ENCODE measurements at regions not wholly inside any gene's neighbourhood (a gene's known extent, or its start where the extent isn't known, plus 50 kb on each side); places are given as distances from the start of the nearest gene placed in this dataset.
A peak's percentile ranks its signal among the peaks of the same experiment; 100 is the strongest.
"Not testable (repeated sequence)": the region's sequence is repeated elsewhere in the genome, so short reads cannot be mapped to it uniquely, and the experiment has no call there.

- no peaks in the 10 kb centered on the region for H3K4me1 ChIP-seq (ENCODE audit: control insufficient read depth, insufficient read depth, low read length)
- no peaks in the 10 kb centered on the region for H3K36me3 ChIP-seq (ENCODE audit: control insufficient read depth, insufficient read depth, low read length)
- H3K27me3 ChIP-seq (ENCODE audit: control insufficient read depth, insufficient read depth, low read length), result no peaks in the 10 kb centered on the region
- DNase-seq (ENCODE audit: low read depth in 4 of 6, low spot score in 6 of 6), result no peak
- H3K9me3 ChIP-seq (ENCODE audit: control insufficient read depth, insufficient read depth, low read length), result no peaks in the 10 kb centered on the region
- H3K27ac ChIP-seq (ENCODE audit: low read depth, low read length), result no peak overlapping the region
- H3K4me3 ChIP-seq (ENCODE audit: low read depth, low read length), result no peak overlapping the region
Observed at GRCh38 chr4:111136967-111137366, 514.1 kb upstream of the PITX2 start.

DNA sequence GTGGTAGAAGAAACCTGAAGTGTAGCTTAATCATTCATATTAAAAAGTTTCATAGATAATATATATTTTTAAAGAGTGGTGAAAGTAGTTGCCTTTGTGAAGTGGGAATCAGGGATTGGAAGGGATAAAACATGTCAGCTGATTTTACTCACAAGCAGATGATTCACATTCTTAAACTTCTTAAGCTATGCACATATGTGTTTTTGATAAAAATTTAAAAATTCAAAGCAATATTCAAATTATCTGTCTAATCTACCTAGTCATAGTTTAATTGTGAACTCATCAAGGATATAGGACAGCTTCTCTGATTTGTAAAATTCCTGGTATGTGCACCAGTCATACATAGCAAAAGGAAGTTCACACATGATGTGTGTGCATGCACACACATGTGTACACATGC, 520.6 kb upstream of the PITX2 start:
- H3K9me3 ChIP-seq (ENCODE audit: control insufficient read depth, insufficient read depth, low read length), result peaks cover 2% of the 10 kb centered on the region
- DNase-seq (ENCODE audit: low read depth in 4 of 6, low spot score in 6 of 6), result no peak
- no peak overlapping the region for H3K27ac ChIP-seq (ENCODE audit: low read depth, low read length)
- no peak overlapping the region for H3K4me3 ChIP-seq (ENCODE audit: low read depth, low read length)
- no peaks in the 10 kb centered on the region for H3K27me3 ChIP-seq (ENCODE audit: control insufficient read depth, insufficient read depth, low read length)
- H3K36me3 ChIP-seq (ENCODE audit: control insufficient read depth, insufficient read depth, low read length), result no peaks in the 10 kb centered on the region
- no peaks in the 10 kb centered on the region for H3K4me1 ChIP-seq (ENCODE audit: control insufficient read depth, insufficient read depth, low read length)

DNA sequence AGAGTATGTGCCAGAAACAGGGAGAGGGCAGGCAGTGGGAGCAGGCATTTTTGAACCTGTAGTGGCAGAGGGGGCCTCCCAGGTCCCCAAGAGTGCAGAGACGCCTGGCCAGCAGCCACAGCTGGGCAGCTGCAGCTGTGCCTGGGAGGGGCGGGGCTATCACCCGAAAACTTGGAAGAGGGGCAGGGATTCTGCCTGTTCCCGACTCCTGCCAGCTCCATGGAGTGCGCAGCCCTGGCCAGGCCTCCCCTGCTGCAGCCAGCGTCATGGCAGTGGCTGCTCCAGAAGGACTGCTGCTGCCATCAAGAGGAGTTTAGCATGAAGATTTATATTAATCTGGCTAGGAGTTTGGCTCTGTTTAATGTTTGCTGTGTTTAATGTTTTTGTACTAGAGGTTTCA, 532.1 kb upstream of the PITX2 start:
- H3K4me3 ChIP-seq (ENCODE audit: low read depth, low read length), result no peak overlapping the region
- no peak for DNase-seq (ENCODE audit: low read depth in 4 of 6, low spot score in 6 of 6)
- H3K4me1 ChIP-seq (ENCODE audit: control insufficient read depth, insufficient read depth, low read length), result no peaks in the 10 kb centered on the region
- no peaks in the 10 kb centered on the region for H3K36me3 ChIP-seq (ENCODE audit: control insufficient read depth, insufficient read depth, low read length)
- 77% methylated on average over 6 of the region's 6 CpGs for whole genome bisulfite sequencing (ENCODE audit: insufficient coverage)
- peaks cover 1% of the 10 kb centered on the region for H3K9me3 ChIP-seq (ENCODE audit: control insufficient read depth, insufficient read depth, low read length)
- H3K27me3 ChIP-seq (ENCODE audit: control insufficient read depth, insufficient read depth, low read length), result no peaks in the 10 kb centered on the region
- no peak overlapping the region for H3K27ac ChIP-seq (ENCODE audit: low read depth, low read length)

- 55% methylated on average over 4 of the region's 4 CpGs for WGBS (ENCODE audit: insufficient coverage)
- H3K27me3 ChIP-seq (ENCODE audit: control insufficient read depth, insufficient read depth, low read length); H3K27ac ChIP-seq (ENCODE audit: low read depth, low read length); H3K36me3 ChIP-seq (ENCODE audit: control insufficient read depth, insufficient read depth, low read length); DNase-seq (ENCODE audit: low read depth in 4 of 6, low spot score in 6 of 6); H3K4me3 ChIP-seq (ENCODE audit: low read depth, low read length); H3K9me3 ChIP-seq (ENCODE audit: control insufficient read depth, insufficient read depth, low read length); H3K4me1 ChIP-seq (ENCODE audit: control insufficient read depth, insufficient read depth, low read length): not testable (repeated sequence)
Observed at GRCh38 chr4:111164556-111164955, 541.7 kb upstream of the PITX2 start.

DNA sequence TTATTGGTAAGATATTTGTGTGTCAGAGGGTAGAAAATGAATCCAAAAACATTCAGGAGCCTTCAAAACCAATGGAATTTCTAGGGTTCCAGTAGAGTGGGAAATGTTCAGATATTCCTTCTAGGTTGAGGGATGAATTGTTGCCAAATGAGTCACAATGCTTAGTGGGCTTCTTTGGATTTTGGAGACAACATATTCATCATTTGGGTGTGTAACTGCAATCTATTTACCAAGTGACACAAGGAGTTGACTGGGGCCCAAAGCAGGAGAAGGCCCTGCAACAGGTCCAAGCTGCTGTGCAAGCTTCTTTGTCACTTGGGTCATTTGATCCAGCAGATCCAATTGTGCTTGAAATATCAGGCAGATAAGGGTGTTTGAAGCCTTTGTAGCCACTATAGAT, 551.5 kb upstream of the PITX2 start:
- no peaks in the 10 kb centered on the region for H3K4me1 ChIP-seq (ENCODE audit: control insufficient read depth, insufficient read depth, low read length)
- no peaks in the 10 kb centered on the region for H3K36me3 ChIP-seq (ENCODE audit: control insufficient read depth, insufficient read depth, low read length)
- no peak overlapping the region for H3K27ac ChIP-seq (ENCODE audit: low read depth, low read length)
- H3K4me3 ChIP-seq (ENCODE audit: low read depth, low read length), result no peak overlapping the region
- DNase-seq (ENCODE audit: low read depth in 4 of 6, low spot score in 6 of 6), result no peak
- H3K27me3 ChIP-seq (ENCODE audit: control insufficient read depth, insufficient read depth, low read length), result no peaks in the 10 kb centered on the region
- no peaks in the 10 kb centered on the region for H3K9me3 ChIP-seq (ENCODE audit: control insufficient read depth, insufficient read depth, low read length)

- H3K9me3 ChIP-seq (ENCODE audit: control insufficient read depth, insufficient read depth, low read length), result peaks cover 2% of the 10 kb centered on the region
- H3K36me3 ChIP-seq (ENCODE audit: control insufficient read depth, insufficient read depth, low read length), result no peaks in the 10 kb centered on the region
- no peak overlapping the region for H3K4me3 ChIP-seq (ENCODE audit: low read depth, low read length)
- no peak overlapping the region for H3K27ac ChIP-seq (ENCODE audit: low read depth, low read length)
- H3K27me3 ChIP-seq (ENCODE audit: control insufficient read depth, insufficient read depth, low read length), result no peaks in the 10 kb centered on the region
- no peak for DNase-seq (ENCODE audit: low read depth in 4 of 6, low spot score in 6 of 6)
- no peaks in the 10 kb centered on the region for H3K4me1 ChIP-seq (ENCODE audit: control insufficient read depth, insufficient read depth, low read length)
Observed at GRCh38 chr4:111178231-111178630, 555.4 kb upstream of the PITX2 start.

DNA sequence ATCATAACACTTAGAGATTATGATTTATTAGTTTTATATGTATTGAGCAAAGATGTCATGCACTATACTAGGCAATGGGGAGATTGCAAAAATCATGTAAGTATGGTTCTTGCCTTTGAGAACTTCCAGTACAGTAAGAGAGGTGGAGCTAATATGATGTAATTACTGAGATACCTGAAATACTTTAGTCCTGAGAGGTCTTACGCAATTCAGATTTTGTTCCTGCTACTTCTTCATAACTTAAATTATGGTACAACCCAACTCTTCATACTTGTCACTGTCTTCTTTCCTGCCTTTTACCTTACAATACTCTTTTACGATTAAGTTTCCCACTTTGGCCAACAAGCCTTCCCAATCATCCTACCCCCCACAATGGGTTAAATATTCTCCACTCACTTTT, 564.2 kb upstream of the PITX2 start:
- Histone ChIP-seq H3K4me3 (ENCODE audit: low read depth, low read length) (no peak overlapping the region), H3K27ac (ENCODE audit: low read depth, low read length) (no peak overlapping the region), H3K36me3 (ENCODE audit: control insufficient read depth, insufficient read depth, low read length) (no peaks in the 10 kb centered on the region), H3K9me3 (ENCODE audit: control insufficient read depth, insufficient read depth, low read length) (peaks cover 2% of the 10 kb centered on the region), H3K4me1 (ENCODE audit: control insufficient read depth, insufficient read depth, low read length) (no peaks in the 10 kb centered on the region), H3K27me3 (ENCODE audit: control insufficient read depth, insufficient read depth, low read length) (no peaks in the 10 kb centered on the region)
- DNase-seq (ENCODE audit: low read depth in 4 of 6, low spot score in 6 of 6), result no peak
- WGBS (ENCODE audit: insufficient coverage), result 100% methylated on average over 2 of the region's 2 CpGs

- Histone ChIP-seq H3K27me3 (ENCODE audit: control insufficient read depth, insufficient read depth, low read length) (no peaks in the 10 kb centered on the region), H3K9me3 (ENCODE audit: control insufficient read depth, insufficient read depth, low read length) (no peaks in the 10 kb centered on the region), H3K36me3 (ENCODE audit: control insufficient read depth, insufficient read depth, low read length) (no peaks in the 10 kb centered on the region), H3K4me3 (ENCODE audit: low read depth, low read length) (no peak overlapping the region), H3K4me1 (ENCODE audit: control insufficient read depth, insufficient read depth, low read length) (no peaks in the 10 kb centered on the region), H3K27ac (ENCODE audit: low read depth, low read length) (no peak overlapping the region)
- WGBS (ENCODE audit: insufficient coverage), result no CpG with 5 or more reads among the region's 1 CpG
- no peak for DNase-seq (ENCODE audit: low read depth in 4 of 6, low spot score in 6 of 6)
Observed at GRCh38 chr4:111198446-111198845, 575.6 kb upstream of the PITX2 start.

- Histone ChIP-seq H3K27me3 (ENCODE audit: control insufficient read depth, insufficient read depth, low read length) (no peaks in the 10 kb centered on the region), H3K27ac (ENCODE audit: low read depth, low read length) (no peak overlapping the region), H3K36me3 (ENCODE audit: control insufficient read depth, insufficient read depth, low read length) (no peaks in the 10 kb centered on the region), H3K9me3 (ENCODE audit: control insufficient read depth, insufficient read depth, low read length) (no peaks in the 10 kb centered on the region), H3K4me1 (ENCODE audit: control insufficient read depth, insufficient read depth, low read length) (no peaks in the 10 kb centered on the region), H3K4me3 (ENCODE audit: low read depth, low read length) (no peak overlapping the region)
- DNase-seq (ENCODE audit: low read depth in 4 of 6, low spot score in 6 of 6), result peak in 1 of 6 donors; percentile 29
- WGBS (ENCODE audit: insufficient coverage), result 33% methylated on average over 1 of the region's 4 CpGs
Observed at GRCh38 chr4:111204797-111205196, 581.9 kb upstream of the PITX2 start.

DNA sequence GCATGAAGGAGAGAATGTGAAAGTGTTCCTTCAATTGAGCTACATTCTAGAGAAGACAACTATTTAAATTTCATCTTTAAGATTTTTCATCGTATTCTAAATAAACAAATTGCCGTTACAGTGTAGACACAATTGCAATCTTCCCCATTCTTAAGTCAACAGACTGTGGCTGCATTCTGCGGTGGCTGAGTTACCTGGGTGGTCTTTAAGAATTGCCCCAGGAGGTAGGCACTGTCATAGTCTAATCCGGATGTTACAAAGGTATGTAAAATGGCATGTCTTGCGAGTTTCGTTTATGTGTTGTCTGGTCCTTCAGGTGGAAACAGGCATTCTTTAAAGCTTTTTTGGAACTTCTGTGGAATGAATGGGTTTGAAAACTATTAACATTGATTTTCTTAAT, 586.1 kb upstream of the PITX2 start:
- Histone ChIP-seq H3K27me3 (ENCODE audit: control insufficient read depth, insufficient read depth, low read length) (no peaks in the 10 kb centered on the region), H3K4me1 (ENCODE audit: control insufficient read depth, insufficient read depth, low read length) (no peaks in the 10 kb centered on the region), H3K27ac (ENCODE audit: low read depth, low read length) (no peak overlapping the region), H3K9me3 (ENCODE audit: control insufficient read depth, insufficient read depth, low read length) (no peaks in the 10 kb centered on the region), H3K36me3 (ENCODE audit: control insufficient read depth, insufficient read depth, low read length) (no peaks in the 10 kb centered on the region), H3K4me3 (ENCODE audit: low read depth, low read length) (no peak overlapping the region)
- DNase-seq (ENCODE audit: low read depth in 4 of 6, low spot score in 6 of 6), result no peak
- WGBS (ENCODE audit: insufficient coverage), result 19% methylated on average over 4 of the region's 6 CpGs

DNA sequence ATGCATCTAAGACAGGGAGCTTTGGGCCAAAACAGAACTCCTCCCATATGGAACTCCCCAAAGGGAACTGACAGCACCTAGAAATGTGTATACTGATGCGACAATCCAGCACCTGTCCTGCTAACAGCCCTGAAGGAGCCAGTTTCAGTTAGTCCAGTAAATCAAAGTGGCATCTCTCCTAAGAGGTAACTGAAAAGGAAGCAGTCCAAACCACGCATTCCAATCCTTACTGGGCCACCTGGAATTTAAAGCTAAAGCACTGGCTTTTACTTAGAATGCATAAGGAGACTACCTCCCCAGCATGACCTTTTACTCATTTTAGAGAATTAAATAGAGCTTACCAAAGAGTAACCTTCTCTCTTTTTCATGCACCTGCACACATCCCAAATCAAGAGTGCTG, 586.8 kb upstream of the PITX2 start:
- Histone ChIP-seq H3K27me3 (ENCODE audit: control insufficient read depth, insufficient read depth, low read length) (no peaks in the 10 kb centered on the region), H3K27ac (ENCODE audit: low read depth, low read length) (no peak overlapping the region), H3K36me3 (ENCODE audit: control insufficient read depth, insufficient read depth, low read length) (no peaks in the 10 kb centered on the region), H3K4me1 (ENCODE audit: control insufficient read depth, insufficient read depth, low read length) (no peaks in the 10 kb centered on the region), H3K9me3 (ENCODE audit: control insufficient read depth, insufficient read depth, low read length) (no peaks in the 10 kb centered on the region), H3K4me3 (ENCODE audit: low read depth, low read length) (no peak overlapping the region)
- 64% methylated on average over 2 of the region's 2 CpGs for WGBS (ENCODE audit: insufficient coverage)
- DNase-seq (ENCODE audit: low read depth in 4 of 6, low spot score in 6 of 6), result no peak
